ENCODE measurements at regions not wholly inside any gene's neighbourhood (a gene's known extent, or its start where the extent isn't known, plus 50 kb on each side); places are given as distances from the start of the nearest gene placed in this dataset.

GRCh38 chr1:221072214-221072613 is 193.0 kb downstream of the HLX start:
- DNase-seq, result no peak

GRCh38 chr1:221074332-221074731 is 195.1 kb downstream of the HLX start:
- DNase-seq, result no peak

- DNase-seq, result no peak
Measured at GRCh38 chr1:221075911-221076310, 196.7 kb downstream of the HLX start.

GRCh38 chr1:221076391-221076811 is 197.2 kb downstream of the HLX start:
- no peak for DNase-seq

GRCh38 chr1:221078260-221078965 is 199.2 kb downstream of the HLX start:
- no peak for DNase-seq

GRCh38 chr1:221083902-221084301 is 204.7 kb downstream of the HLX start:
- DNase-seq, result no peak

- DNase-seq, result no peak
Measured at GRCh38 chr1:221084681-221085080, 205.4 kb downstream of the HLX start.

- DNase-seq, result no peak
Measured at GRCh38 chr1:221085701-221086375, 206.6 kb downstream of the HLX start.

- no peak for DNase-seq
Measured at GRCh38 chr1:221087919-221088318, 208.7 kb downstream of the HLX start.

GRCh38 chr1:221089273-221089672 is 210.0 kb downstream of the HLX start:
- DNase-seq, result no peak

- DNase-seq, result no peak
Measured at GRCh38 chr1:221089803-221090202, 210.6 kb downstream of the HLX start.

GRCh38 chr1:221093903-221094791 is 214.9 kb downstream of the HLX start:
- no peak for DNase-seq

- no peak for DNase-seq
Measured at GRCh38 chr1:221097479-221098281, 218.4 kb downstream of the HLX start.

- DNase-seq, result no peak
Measured at GRCh38 chr1:221098471-221099405, 219.5 kb downstream of the HLX start.

GRCh38 chr1:221099747-221100595 is 220.7 kb downstream of the HLX start:
- no peak for DNase-seq

- no peak for DNase-seq
Measured at GRCh38 chr1:221100611-221101010, 221.4 kb downstream of the HLX start.

GRCh38 chr1:221101807-221102605 is 222.8 kb downstream of the HLX start:
- DNase-seq, result no peak

GRCh38 chr1:221104596-221104995 is 225.4 kb downstream of the HLX start:
- no peak for DNase-seq

- DNase-seq, result no peak
Measured at GRCh38 chr1:221105578-221105977, 226.3 kb downstream of the HLX start.

GRCh38 chr1:221106616-221107015 is 227.4 kb downstream of the HLX start:
- no peak for DNase-seq

Data from stimulated activated naive CD4-positive, alpha-beta T cell treated with Interleukin-2 at 50 U/mL for 16 hours (primary cell).